HT1080 (cell line): ENCODE measurements at regions not wholly inside any gene's neighbourhood (a gene's known extent, or its start where the extent isn't known, plus 50 kb on each side); places are given as distances from the start of the nearest gene placed in this dataset. TPM values are rescaled to one million over a fixed set of nuclear protein-coding genes. Genes with fewer than 3 reads are reported as not detected.
A peak's percentile ranks its signal among the peaks of the same experiment; 100 is the strongest.
"Not testable (repeated sequence)": the region's sequence is repeated elsewhere in the genome, so short reads cannot be mapped to it uniquely, and the experiment has no call there.

Experiments used
- DNase-seq: peaks from one replicate; pipeline ENCODE4 v3.0.0-alpha.2; 2015; ENCODE audit warnings: low read depth
- small RNA-seq: library from RNA; depleted of rRNA; stranded (forward); fragments of <200 nt; gene quantifications from one replicate; pipeline ENCODE3, GENCODE V24; 2014

DNA sequence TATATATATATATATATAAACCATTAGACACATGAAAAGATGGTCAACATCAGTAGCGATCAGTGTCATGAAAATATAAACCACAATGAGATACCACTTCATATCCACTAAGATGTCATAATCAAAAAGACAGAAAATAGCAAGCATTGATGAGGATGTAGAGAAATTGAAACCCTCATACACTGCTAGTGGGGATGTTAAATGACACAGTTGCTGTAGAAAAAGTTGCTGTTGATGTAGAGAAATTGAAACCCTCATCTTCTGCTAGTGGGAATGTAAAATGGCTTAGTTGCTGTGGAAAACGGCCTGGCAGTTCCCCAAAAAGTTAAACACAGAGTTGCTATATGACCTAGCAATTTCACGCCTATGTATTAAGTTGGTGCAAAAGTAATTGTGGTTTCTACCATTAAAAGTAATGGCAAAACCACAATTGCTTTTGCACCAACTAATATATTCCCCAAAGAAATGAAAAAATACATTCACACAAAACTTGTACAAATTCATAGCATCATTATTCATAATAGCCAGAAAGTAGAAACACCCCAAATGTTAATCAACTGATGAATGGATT, 120.5 kb upstream of the ZWINT start:
- no peak for DNase-seq

DNA sequence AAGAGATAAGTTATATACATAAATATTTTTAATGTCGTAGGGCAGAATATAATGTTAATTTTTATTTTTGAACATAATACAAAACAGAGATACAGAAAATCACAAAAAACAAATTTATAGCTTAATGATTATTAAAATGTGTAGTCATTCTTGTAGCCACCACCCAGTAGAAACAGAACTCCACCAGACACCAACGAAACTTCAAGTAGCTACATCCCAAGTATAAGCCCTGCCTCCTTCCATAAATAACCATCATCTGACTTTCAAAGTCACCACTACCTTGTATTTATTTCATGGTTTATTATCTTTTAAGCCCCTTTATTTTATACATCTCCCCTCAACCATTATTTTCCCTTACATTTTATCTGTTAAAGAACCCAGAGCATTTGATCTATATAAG, 111.9 kb upstream of the ZWINT start:
- no peak for DNase-seq

DNA sequence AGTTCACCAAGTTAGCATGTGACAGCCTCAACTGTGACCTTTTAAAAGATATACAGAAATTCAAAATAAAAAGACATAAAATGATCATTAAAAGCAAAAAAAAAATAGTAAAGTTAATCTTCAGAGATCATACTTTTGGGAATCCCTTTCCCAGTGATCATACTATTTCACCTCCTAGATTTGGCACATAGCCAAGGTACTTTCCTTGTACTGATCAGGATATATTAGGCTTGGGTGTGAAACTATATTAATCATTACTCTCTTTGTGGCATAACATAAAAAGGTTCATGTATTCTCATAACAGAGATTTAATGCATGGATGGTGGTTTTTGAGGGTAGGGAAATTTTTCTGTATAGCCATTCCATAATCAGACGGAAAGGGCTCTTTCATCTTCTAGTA, 109.6 kb upstream of the ZWINT start:
- no peak for DNase-seq

DNA sequence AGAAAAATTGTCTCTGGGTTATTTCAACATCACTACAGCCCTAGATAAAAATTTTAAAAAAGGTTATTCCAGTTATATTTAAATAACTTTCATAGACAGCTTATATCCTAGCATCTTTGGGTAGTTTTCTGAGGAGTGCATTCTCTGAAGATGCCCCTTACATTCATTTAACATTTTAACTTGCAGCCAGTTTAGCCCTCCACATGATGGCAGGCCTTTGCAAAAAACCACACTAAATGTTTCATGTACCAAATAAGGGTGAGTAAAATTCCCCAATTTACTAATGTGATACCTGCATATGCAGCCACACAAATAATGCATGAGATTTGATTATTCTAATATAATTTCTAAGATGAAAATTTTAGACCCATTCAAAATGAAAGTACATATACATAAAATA, 108.4 kb upstream of the ZWINT start:
- no peak for DNase-seq

DNA sequence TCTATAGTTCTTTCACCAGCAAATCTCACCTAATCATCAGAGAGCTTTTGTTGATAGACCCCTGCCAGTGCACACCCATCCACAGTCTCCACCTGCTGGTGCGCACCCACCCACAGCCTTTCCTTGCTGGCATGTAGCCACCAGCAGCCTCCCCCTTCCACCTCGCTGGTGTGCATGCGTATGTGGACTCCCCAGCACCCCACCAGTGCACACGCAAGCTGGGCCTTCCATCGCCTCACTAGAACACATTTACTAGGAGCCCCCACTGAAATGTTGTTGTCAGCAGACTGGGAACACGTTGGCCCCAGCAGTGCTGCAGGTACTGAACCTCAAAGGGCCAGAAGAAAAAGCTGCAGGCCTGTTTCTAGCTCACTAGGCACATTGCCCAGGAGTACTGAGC, 104.9 kb upstream of the ZWINT start:
- DNase-seq, result no peak

DNA sequence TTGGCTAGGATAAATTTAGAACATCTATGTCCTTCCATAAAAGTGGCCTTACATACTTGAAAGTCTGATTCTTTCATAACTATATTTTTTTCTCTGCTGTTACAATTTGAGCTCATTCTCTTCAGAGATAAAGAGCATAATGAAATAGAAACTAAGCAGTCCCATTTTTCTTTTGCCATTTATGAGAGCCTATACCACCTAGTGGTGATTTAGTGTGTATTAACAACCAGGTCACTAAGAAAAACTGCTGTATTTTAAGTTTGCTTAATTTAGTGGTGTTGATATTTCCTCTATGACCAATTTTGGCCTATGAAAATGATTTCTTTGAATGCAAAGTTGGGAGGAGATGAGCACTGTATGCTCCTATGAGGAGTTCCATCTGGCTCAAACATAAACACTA, 88.7 kb upstream of the ZWINT start:
- DNase-seq, result no peak

DNA sequence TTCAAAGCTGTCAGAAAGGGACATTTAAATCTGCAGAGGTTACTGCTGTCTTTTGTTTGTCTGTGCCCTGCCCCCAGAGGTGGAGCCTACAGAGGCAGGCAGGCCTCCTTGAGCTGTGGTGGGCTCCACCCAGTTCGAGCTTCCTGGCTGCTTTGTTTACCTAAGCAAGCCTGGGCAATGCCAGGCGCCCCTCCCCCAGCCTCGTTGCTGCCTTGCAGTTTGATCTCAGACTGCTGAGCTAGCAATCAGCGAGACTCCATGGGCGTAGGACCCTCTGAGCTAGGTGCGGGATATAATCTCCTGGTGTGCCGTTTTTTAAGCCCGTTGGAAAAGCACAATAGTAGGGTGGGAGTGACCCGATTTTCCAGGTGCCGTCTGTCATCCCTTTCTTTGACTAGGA, 86.6 kb upstream of the ZWINT start:
- not testable (repeated sequence) for DNase-seq

DNA sequence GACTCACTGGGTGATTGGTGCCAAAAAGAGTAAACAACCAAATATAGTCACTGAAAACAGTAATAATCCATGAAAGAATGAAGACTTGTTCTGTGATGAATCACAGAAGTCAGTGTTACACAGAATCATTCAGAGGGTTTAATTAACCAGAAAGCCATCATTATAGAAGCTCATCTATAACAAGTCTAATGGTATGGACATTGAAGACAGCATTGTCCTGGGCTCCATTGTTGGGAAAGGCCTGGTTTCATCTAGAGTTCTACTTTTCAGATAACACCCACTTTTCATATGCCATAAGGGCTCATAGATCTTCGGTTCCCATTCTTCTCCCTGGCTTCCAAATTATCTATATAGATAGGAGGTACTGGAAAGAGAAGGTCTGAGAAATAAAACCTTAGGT, 80.3 kb upstream of the ZWINT start:
- not testable (repeated sequence) for DNase-seq

Small RNA genes lying in the stretch of these regions (small RNA-seq; reads per million reads assigned to genes)
- gene AL731534.1, result not detected
- gene MIR3924, result not detected
- 2.2 reads per million, percentile 83 among the genes with 10 or more reads in this experiment for gene RF01299
